HS-5 (cell line): ENCODE measurements at regions not wholly inside any gene's neighbourhood (a gene's known extent, or its start where the extent isn't known, plus 50 kb on each side); places are given as distances from the start of the nearest gene placed in this dataset.

Experiments
- DNase-seq: peaks from one replicate; pipeline ENCODE4 v3.0.0-alpha.2; 2012; ENCODE audit warnings: low read depth

- no peak for DNase-seq
These were observed 726.0 kb upstream of the ZNF385D start for GRCh38 chr3:22476976-22477375.

GRCh38 chr3:22485954-22486353 is 717.2 kb upstream of the UBE2E2 start:
- DNase-seq = no peak

- DNase-seq = no peak
These were observed 712.4 kb upstream of the UBE2E2 start for GRCh38 chr3:22490747-22491146.

- DNase-seq = no peak
These were observed 711.8 kb upstream of the UBE2E2 start for GRCh38 chr3:22491344-22491743.

- DNase-seq = no peak
These were observed 710.8 kb upstream of the UBE2E2 start for GRCh38 chr3:22492342-22492741.

- no peak for DNase-seq
These were observed 707.9 kb upstream of the UBE2E2 start for GRCh38 chr3:22495241-22495640.

GRCh38 chr3:22495791-22496190 is 707.3 kb upstream of the UBE2E2 start:
- DNase-seq = no peak

GRCh38 chr3:22496641-22497040 is 706.5 kb upstream of the UBE2E2 start:
- DNase-seq = no peak

- no peak for DNase-seq
These were observed 696.3 kb upstream of the UBE2E2 start for GRCh38 chr3:22506871-22507270.

GRCh38 chr3:22507709-22508108 is 695.4 kb upstream of the UBE2E2 start:
- no peak for DNase-seq

- DNase-seq = no peak
These were observed 679.2 kb upstream of the UBE2E2 start for GRCh38 chr3:22523925-22524324.

GRCh38 chr3:22526266-22526837 is 676.8 kb upstream of the UBE2E2 start:
- DNase-seq = no peak

GRCh38 chr3:22536541-22536940 is 666.6 kb upstream of the UBE2E2 start:
- no peak for DNase-seq

- no peak for DNase-seq
These were observed 665.6 kb upstream of the UBE2E2 start for GRCh38 chr3:22537560-22537959.

- peak; percentile 30 for DNase-seq
These were observed 660.8 kb upstream of the UBE2E2 start for GRCh38 chr3:22542311-22542710.

- DNase-seq = no peak
These were observed 647.2 kb upstream of the UBE2E2 start for GRCh38 chr3:22555753-22556435.

- DNase-seq = no peak
These were observed 637.7 kb upstream of the UBE2E2 start for GRCh38 chr3:22565393-22565792.

- DNase-seq = no peak
These were observed 634.8 kb upstream of the UBE2E2 start for GRCh38 chr3:22568285-22568684.

GRCh38 chr3:22569570-22569969 is 633.6 kb upstream of the UBE2E2 start:
- DNase-seq = no peak

- DNase-seq = no peak
These were observed 622.1 kb upstream of the UBE2E2 start for GRCh38 chr3:22581007-22581406.

- DNase-seq = no peak
These were observed 620.9 kb upstream of the UBE2E2 start for GRCh38 chr3:22582266-22582665.

GRCh38 chr3:22585504-22585903 is 617.6 kb upstream of the UBE2E2 start:
- no peak for DNase-seq

- DNase-seq = no peak
These were observed 617.2 kb upstream of the UBE2E2 start for GRCh38 chr3:22585911-22586310.

GRCh38 chr3:22587446-22587845 is 615.7 kb upstream of the UBE2E2 start:
- no peak for DNase-seq
